OCI-LY7 (cell line): ENCODE measurements at regions not wholly inside any gene's neighbourhood (a gene's known extent, or its start where the extent isn't known, plus 50 kb on each side); places are given as distances from the start of the nearest gene placed in this dataset.

Experiments
- BruUV-seq: library from RNA; stranded (reverse); fragments of 400-500 nt; replicated peaks from 2 replicates; lab custom pipeline; 2021; lab: Mats Ljungman, UMichigan
- CTCF ChIA-PET: fragments of 300-600 bp; sonication (Branson Sonifier 250); formaldehyde crosslinking; loops from one replicate; lab custom pipeline; 2022; ENCODE audit warnings: antibody characterized with exemption; ENCODE audit not compliant: unreplicated experiment; lab: Charles Lee
- POLR2A ChIA-PET: fragments of 300-600 bp; sonication (Branson Sonifier 250); formaldehyde crosslinking; loops from one replicate; lab custom pipeline; 2022; ENCODE audit warnings: antibody characterized with exemption; lab: Charles Lee
- DNase-seq: peaks from one replicate; pipeline ENCODE4 v3.0.0-alpha.2; 2015; ENCODE audit warnings: low spot score
- H2AFZ ChIP-seq: fragments of 200-600 bp; sonication (generic), shearing (Covaris generic); 2 replicates; pipeline ENCODE4 v1.6.1; 2014; ENCODE audit warnings: mild to moderate bottlenecking, antibody characterized with exemption, low read length, moderate library complexity
- H3K27ac ChIP-seq: fragments of 200-600 bp; sonication (generic); 2 replicates; pipeline ENCODE4 v1.5.1; 2014; ENCODE audit warnings: mixed run types, low read depth, mild to moderate bottlenecking, moderate library complexity, low read length, inconsistent platforms; ENCODE audit not compliant: poor library complexity, severe bottlenecking
- H3K36me3 ChIP-seq: fragments of 200-600 bp; sonication (generic); 2 replicates; pipeline ENCODE4 v1.6.1; 2014; ENCODE audit warnings: mild to moderate bottlenecking, antibody characterized with exemption, low read length, moderate library complexity, mixed read lengths; ENCODE audit not compliant: insufficient read depth
- H3K4me1 ChIP-seq: fragments of 200-600 bp; sonication (generic); 2 replicates; pipeline ENCODE4 v1.5.1; 2014; ENCODE audit warnings: mild to moderate bottlenecking, low read length; ENCODE audit not compliant: insufficient read depth, poor library complexity, severe bottlenecking
- H3K4me2 ChIP-seq: fragments of 200-600 bp; sonication (generic); 2 replicates; pipeline ENCODE4 v1.6.1; 2014; ENCODE audit warnings: mild to moderate bottlenecking, low read length
- H3K4me3 ChIP-seq: fragments of 200-600 bp; sonication (generic); 2 replicates; pipeline ENCODE4 v1.5.1; 2014; ENCODE audit warnings: mild to moderate bottlenecking, low read depth, low read length; ENCODE audit not compliant: poor library complexity, severe bottlenecking
- H3K79me2 ChIP-seq: fragments of 200-600 bp; sonication (generic); 2 replicates; pipeline ENCODE4 v1.6.1; 2016; ENCODE audit warnings: low read depth, mild to moderate bottlenecking, low read length, moderate library complexity, mixed read lengths; ENCODE audit not compliant: insufficient read depth
- H3K9me2 ChIP-seq: fragments of 200-600 bp; sonication (generic); 2 replicates; pipeline ENCODE4 v1.6.1; 2016; ENCODE audit warnings: mild to moderate bottlenecking, low read length, mixed read lengths; ENCODE audit not compliant: insufficient read depth
- H3K9me3 ChIP-seq: fragments of 200-600 bp; sonication (generic); 2 replicates; pipeline ENCODE4 v1.6.1; 2014; ENCODE audit warnings: mild to moderate bottlenecking, mixed run types, low read length, mixed read lengths
- H4K20me1 ChIP-seq: fragments of 200-600 bp; sonication (generic); 2 replicates; pipeline ENCODE4 v1.6.1; 2014; ENCODE audit warnings: mild to moderate bottlenecking, antibody characterized with exemption, low read length, moderate library complexity, mixed read lengths; ENCODE audit not compliant: insufficient read depth
- CTCF ChIP-seq: fragments of 200-600 bp; sonication (generic); conservative IDR thresholded peaks from 2 replicates; pipeline ENCODE4 v1.5.1; 2014; ENCODE audit warnings: mild to moderate bottlenecking, antibody characterized with exemption, low read length, moderate library complexity, mixed read lengths
- EZH2phosphoT487 ChIP-seq: fragments of 200-600 bp; sonication (generic); IDR thresholded peaks from 2 replicates; pipeline ENCODE4 v1.6.1; 2018; ENCODE audit warnings: low read depth, borderline replicate concordance, mild to moderate bottlenecking, mixed run types, antibody characterized with exemption, low read length, moderate library complexity, mixed read lengths
- intact Hi-C: fragments of 100-400 bp; cut with micrococcal nuclease; formaldehyde crosslinking; loops from one replicate; pipeline ENCODE4 v1.10.0; 2022; ENCODE audit not compliant: unreplicated experiment

GRCh38 chr2:186959486-186959885 is 110.5 kb upstream of the ZSWIM2 start:
- Histone ChIP-seq H3K4me1 (no peaks in the 10 kb centered on the region), H2AFZ (no peak overlapping the region), H3K9me2 (no peaks in the 10 kb centered on the region), H3K79me2 (no peaks in the 10 kb centered on the region), H3K4me3 (no peak overlapping the region), H3K27ac (no peak overlapping the region), H3K36me3 (no peaks in the 10 kb centered on the region), H3K4me2 (no peak overlapping the region), H4K20me1 (no peaks in the 10 kb centered on the region), H3K9me3 (no peaks in the 10 kb centered on the region)
- no TSS peak for BruUV-seq
- ChIA-PET CTCF (no interaction called here), POLR2A (no interaction called here)
- no peak for TF ChIP-seq EZH2phosphoT487
- no peak for TF ChIP-seq CTCF
- intact Hi-C loops = no loop called here
- no peak for DNase-seq

GRCh38 chr2:186950694-186951093 is 101.7 kb upstream of the ZSWIM2 start:
- Histone ChIP-seq H2AFZ (no peak overlapping the region), H3K9me2 (no peaks in the 10 kb centered on the region), H3K36me3 (no peaks in the 10 kb centered on the region), H4K20me1 (no peaks in the 10 kb centered on the region), H3K4me3 (no peak overlapping the region), H3K4me2 (no peak overlapping the region), H3K9me3 (no peaks in the 10 kb centered on the region), H3K79me2 (no peaks in the 10 kb centered on the region), H3K27ac (no peak overlapping the region), H3K4me1 (no peaks in the 10 kb centered on the region)
- BruUV-seq = no TSS peak
- CTCF ChIA-PET = no interaction called here
- no peak for DNase-seq
- TF ChIP-seq CTCF = no peak
- no peak for TF ChIP-seq EZH2phosphoT487
- intact Hi-C loops = no loop called here
- POLR2A ChIA-PET = interaction anchor here (0.5 to 1.3 kb wide), 2 partner anchors 12 to 44 kb away, joined by 3 read pairs; no protein-coding TSS in a partner anchor

- Histone ChIP-seq H2AFZ (no peak overlapping the region), H4K20me1 (no peaks in the 10 kb centered on the region), H3K36me3 (no peaks in the 10 kb centered on the region), H3K4me1 (no peaks in the 10 kb centered on the region), H3K79me2 (no peaks in the 10 kb centered on the region), H3K9me2 (no peaks in the 10 kb centered on the region), H3K9me3 (no peaks in the 10 kb centered on the region), H3K27ac (no peak overlapping the region), H3K4me3 (no peak overlapping the region), H3K4me2 (no peak overlapping the region)
- CTCF ChIA-PET = no interaction called here
- TF ChIP-seq EZH2phosphoT487 (no peak), CTCF (no peak)
- no TSS peak for BruUV-seq
- no peak for DNase-seq
- intact Hi-C loops = no loop called here
- POLR2A ChIA-PET = interaction anchor here (0.5 to 1.3 kb wide), 3 partner anchors 11 to 373 kb away, joined by 3 read pairs; no protein-coding TSS in a partner anchor
Observed at GRCh38 chr2:186949726-186950256, 100.8 kb upstream of the ZSWIM2 start.
